Kidney glomerular epithelial cell (primary cell): ENCODE measurements at regions not wholly inside any gene's neighbourhood (a gene's known extent, or its start where the extent isn't known, plus 50 kb on each side); places are given as distances from the start of the nearest gene placed in this dataset.

Experiments
- DNase-seq: peaks from one replicate; lab custom pipeline; 2025; lab: John Stamatoyannopoulos, UW

GRCh38 chr1:14302025-14302424 is 296.5 kb upstream of the KAZN start:
- no peak for DNase-seq

- peak; percentile 36 for DNase-seq
These were observed 295.5 kb upstream of the KAZN start for GRCh38 chr1:14303011-14303410.

- DNase-seq, result peak; percentile 100
These were observed 294.1 kb upstream of the KAZN start for GRCh38 chr1:14304381-14304865.

DNA sequence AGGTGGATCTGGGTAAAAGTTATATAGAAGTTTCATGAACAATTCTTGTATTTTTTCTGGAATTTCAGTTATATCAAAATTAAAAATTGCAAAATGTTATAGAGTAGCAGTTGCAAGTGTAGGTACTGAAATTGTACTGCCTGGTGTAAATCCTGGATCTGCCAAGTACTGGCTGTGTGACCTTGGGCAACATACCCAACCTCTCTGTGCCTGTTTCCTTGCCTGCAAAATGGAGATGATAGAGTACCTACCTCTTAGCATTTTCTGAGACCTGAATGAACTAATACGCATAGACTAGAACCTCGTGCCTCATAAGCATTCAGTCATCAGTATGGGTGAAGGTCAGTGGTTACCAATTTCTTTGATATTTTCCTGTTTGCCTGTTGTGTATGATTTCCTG is 290.0 kb upstream of the KAZN start:
- no peak for DNase-seq

DNA sequence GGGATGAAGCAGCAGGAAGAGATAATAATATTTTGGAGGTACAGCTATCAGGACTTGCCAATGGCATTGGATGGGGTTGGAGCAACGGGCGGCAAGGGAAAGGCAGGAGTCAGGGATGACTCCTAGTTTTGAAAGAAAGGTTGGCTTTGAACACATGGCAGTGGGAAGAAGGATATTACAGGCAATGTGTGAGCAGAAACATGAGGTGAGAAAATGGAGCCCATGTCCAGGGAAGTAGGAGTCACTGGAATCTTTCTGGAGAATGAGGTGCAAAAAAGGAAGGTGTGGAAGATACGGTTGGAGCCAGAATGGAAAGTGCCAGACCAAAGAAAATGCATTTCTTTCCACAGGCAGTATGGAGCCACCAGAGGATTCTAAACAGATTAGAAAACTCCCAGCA is 288.5 kb upstream of the KAZN start:
- DNase-seq, result no peak

GRCh38 chr1:14310476-14310875 is 288.0 kb upstream of the KAZN start:
- DNase-seq, result no peak

DNA sequence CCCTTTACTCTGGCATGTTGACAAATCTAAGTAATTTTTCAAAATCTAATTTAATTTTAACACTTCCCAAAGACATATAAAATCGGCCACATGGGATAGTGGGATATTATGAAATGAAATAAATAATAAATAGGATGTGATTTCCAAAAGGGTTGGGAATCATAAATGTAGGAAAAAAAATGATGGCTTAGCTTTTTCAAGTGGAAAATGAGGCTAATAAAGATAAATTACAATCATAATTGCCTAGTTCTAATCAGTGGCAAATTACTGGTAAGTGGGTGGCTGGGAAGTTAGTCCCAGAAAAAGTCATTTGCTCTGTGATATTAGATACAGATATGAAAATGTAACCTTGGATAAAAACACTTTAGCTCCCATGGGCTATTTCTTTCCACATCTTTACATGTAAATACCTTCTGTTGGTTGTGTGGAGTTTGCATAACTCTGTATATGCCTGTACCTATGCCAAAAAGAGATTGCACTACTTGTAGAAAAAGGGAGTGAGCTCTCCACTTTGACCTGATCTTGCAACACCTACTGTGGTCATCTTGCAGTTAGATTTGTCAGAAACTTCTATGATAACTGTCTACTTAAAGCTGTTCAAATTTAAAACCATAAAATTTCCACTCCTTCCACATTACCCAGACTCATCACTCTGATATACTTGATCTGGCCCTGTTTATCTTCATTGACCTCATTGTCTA is 284.6 kb upstream of the KAZN start:
- DNase-seq, result no peak

- DNase-seq, result no peak
These were observed 279.7 kb upstream of the KAZN start for GRCh38 chr1:14318830-14319229.

- no peak for DNase-seq
These were observed 278.0 kb upstream of the KAZN start for GRCh38 chr1:14320518-14320917.

- no peak for DNase-seq
These were observed 277.5 kb upstream of the KAZN start for GRCh38 chr1:14320986-14321385.

DNA sequence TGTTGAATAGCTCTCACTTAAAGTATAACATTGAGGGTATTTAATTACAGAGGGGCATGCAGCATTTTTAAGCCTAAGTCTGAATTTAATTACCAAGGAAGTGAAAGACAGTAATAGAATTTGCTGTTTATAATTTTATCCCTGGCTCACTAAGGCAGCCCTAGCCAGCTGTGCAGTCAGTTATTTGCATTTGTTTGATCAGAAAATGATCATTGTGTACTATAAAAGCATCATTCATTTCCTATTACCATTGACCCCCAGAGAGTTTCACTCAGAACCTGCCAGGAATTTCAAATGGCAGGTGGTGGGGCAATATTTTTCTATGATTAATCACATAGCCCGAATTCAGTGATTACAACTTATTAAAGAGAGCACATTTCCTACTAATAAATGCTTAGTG is 277.1 kb upstream of the KAZN start:
- DNase-seq, result no peak

DNA sequence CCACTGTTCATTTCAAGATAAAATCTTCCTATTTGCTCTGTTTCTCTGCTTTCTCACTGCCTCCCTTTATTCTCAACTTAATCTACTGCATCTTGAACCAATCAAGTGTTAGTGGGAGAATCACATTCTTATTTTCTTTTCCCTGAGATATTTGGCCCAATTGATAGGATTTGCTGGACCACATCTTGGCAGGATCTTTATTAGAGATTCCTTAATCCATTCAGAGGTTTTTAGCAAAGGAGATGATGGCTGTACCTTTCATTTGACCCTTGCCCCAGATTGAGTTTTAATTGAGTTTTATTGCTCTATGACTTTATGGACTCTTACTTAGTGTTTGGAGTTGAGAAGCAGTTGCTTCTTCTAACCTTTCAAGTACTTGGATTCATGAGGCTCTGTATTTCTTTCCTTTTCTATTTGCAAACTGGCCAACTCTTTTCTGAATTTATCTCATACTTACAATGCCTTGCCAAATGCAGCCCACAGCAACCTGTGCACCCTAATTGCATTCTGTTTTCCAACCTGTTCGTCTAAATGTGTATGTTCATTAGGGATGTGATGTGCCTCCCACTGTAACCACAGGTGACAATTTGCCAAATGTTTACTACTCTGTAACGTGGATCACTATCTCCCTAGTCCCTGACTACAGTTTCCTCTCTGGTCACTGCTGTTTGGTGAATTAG is 274.8 kb upstream of the KAZN start:
- no peak for DNase-seq

DNA sequence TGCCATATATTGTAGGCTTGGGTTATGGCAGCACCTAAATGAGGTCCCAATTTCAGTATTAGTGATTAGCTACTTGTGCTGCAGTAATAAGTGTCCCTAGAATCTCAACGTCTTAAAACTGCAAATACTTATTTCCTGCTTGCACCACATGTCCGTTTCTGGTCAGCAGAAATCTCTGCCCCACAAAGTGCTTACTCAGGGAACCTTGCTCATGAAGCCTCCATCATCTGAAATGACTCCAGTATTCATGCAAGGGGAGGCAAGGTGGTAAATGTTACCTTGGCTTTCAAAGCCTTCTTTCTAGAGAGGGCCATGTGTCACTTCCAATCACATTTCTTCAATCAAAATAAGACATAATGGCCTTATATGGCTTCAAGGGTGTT is 274.2 kb upstream of the KAZN start:
- no peak for DNase-seq

DNA sequence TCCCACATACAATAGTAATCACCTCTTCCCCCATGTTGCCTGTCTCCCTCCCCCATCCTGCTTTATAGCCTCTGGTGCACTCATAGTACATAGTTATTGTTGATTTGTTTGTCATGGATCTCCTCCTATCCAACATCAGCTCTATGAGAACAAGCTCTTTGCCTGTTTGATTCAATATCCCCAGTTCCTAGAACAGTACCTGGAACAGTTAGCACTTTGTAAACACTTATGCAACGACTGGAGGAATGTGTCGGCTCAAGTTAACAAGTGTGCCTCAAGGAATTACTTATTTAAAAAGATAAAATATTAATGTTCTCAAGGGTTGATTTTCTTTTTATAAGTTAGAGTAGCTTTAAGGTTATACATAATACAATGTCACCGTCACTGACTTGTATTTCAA is 271.6 kb upstream of the KAZN start:
- no peak for DNase-seq

GRCh38 chr1:14328685-14329084 is 269.8 kb upstream of the KAZN start:
- DNase-seq, result no peak

DNA sequence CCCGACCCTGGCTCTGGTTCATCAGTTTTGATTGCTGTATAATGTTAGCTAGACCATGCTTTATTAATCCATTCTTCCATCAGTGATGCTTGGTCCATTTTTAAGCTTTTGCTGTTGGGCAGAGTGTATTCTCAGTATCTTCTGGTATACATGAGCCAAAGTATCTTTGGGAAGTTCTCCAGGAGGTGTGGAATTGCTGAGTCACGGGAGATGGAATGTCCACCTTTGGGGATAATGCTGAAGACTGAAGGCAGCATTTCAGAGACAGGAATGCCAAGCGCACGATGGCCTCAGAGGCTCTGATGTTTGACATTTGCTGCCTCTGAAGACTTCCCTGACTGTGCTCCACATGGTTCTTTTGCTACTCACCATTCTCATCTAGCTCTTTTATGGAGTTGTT is 266.3 kb upstream of the KAZN start:
- no peak for DNase-seq

GRCh38 chr1:14334336-14335176 is 263.9 kb upstream of the KAZN start:
- DNase-seq, result no peak

GRCh38 chr1:14338509-14338908 is 260.0 kb upstream of the KAZN start:
- no peak for DNase-seq

GRCh38 chr1:14339288-14339687 is 259.2 kb upstream of the KAZN start:
- no peak for DNase-seq

GRCh38 chr1:14340002-14340785 is 258.3 kb upstream of the KAZN start:
- DNase-seq, result no peak

- no peak for DNase-seq
These were observed 257.3 kb upstream of the KAZN start for GRCh38 chr1:14341147-14341546.

DNA sequence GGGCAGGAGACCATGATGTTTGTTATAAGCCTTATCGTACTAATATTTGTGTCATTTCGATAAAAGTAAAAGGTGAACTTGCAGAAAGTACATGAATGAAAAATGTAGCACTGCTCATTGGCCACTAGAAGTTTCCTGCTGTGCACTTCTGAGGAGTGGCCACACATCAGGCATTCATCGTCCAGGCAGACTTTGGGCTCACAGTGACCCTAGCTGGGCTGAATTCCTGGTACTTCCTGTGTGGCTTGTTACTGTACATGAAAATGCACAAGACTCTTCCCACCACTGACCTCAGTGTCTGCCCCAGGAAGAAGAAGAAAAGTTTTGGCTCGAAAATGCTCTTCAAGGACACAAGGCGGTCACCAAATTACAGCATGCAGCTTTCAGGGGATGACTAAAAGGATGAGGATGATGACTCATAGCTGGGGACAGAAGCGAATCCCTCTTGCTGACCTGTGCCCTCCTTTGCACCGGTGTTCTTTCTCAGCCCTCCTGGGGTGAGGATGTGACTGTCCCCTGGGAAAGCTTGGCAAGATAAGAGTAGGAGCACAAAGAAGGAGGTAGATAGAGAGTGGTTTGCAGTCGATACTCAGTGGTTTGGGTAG is 252.4 kb upstream of the KAZN start:
- peak; percentile 6 for DNase-seq
